ENCODE measurements at regions not wholly inside any gene's neighbourhood (a gene's known extent, or its start where the extent isn't known, plus 50 kb on each side); places are given as distances from the start of the nearest gene placed in this dataset.

GRCh38 chr9:102652471-102652870 lies 342.7 kb upstream of the CYLC2 start:
- TF ChIP-seq CTCF (conservative IDR thresholded peaks at IDR 0.05 in 1 of 2, IDR thresholded peaks at IDR 0.05 in 1 of 2; ENCODE audit: low read depth in 1 of 2, low read length in 2 of 2) (no peak), EZH2 (IDR thresholded peaks at IDR 0.05; ENCODE audit: low read length, missing control alignments) (no peak)

Data from fibroblast of lung (primary cell).